Loucy (cell line): ENCODE measurements at regions not wholly inside any gene's neighbourhood (a gene's known extent, or its start where the extent isn't known, plus 50 kb on each side); places are given as distances from the start of the nearest gene placed in this dataset.

Experiments
- CTCF ChIP-seq: fragments of 200-600 bp; sonication (generic); conservative IDR thresholded peaks from 2 replicates; pipeline ENCODE4 v1.5.1; 2014; ENCODE audit warnings: mild to moderate bottlenecking, antibody characterized with exemption, low read length
- EZH2phosphoT487 ChIP-seq: fragments of 200-600 bp; IDR thresholded peaks from 2 replicates; pipeline ENCODE4 v1.6.1; 2018; ENCODE audit warnings: antibody characterized with exemption, mild to moderate bottlenecking, moderate library complexity, borderline replicate concordance

DNA sequence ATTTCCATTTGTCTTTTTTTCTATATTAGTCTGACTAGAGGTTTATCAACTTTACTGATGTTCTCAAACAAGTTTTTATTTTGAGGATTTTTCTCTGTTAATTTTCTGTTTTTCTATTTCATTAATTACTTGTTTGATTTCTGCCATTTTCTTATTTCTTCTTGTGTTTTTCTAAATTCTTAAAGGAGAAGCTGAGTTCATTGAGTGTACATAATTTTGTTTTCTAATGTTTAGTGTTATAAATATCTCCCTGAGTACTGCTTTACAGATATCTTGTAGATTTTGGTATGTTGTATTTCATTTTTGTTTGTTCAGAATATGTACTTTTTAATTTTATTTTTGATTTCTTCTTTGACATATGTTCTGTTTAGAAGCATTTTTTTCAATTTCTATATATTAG, 1404.3 kb upstream of the MIR17HG start:
- TF ChIP-seq CTCF: no peak
- TF ChIP-seq EZH2phosphoT487: no peak
